ENCODE measurements at regions not wholly inside any gene's neighbourhood (a gene's known extent, or its start where the extent isn't known, plus 50 kb on each side); places are given as distances from the start of the nearest gene placed in this dataset.

DNA sequence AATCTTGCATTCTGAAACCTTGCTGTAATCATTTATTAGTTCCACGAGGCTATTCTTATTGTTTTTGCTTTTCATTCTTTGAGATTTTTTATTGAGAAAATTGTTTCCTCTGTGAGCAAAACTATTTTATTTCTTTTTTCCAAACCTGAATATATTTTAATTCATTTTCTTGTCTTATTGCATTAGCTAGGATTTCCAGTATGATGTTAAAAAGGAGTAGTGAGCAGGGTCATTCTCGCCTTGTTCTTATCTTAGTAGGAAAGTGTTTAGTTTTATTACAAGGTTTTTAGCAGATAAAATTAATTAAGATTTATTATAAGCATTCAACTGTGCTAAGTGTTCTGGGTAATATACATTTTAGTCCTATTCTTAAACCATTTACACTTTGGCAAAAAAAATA is 214.6 kb upstream of the KLF6 start:
- TF ChIP-seq, protein P1, sequence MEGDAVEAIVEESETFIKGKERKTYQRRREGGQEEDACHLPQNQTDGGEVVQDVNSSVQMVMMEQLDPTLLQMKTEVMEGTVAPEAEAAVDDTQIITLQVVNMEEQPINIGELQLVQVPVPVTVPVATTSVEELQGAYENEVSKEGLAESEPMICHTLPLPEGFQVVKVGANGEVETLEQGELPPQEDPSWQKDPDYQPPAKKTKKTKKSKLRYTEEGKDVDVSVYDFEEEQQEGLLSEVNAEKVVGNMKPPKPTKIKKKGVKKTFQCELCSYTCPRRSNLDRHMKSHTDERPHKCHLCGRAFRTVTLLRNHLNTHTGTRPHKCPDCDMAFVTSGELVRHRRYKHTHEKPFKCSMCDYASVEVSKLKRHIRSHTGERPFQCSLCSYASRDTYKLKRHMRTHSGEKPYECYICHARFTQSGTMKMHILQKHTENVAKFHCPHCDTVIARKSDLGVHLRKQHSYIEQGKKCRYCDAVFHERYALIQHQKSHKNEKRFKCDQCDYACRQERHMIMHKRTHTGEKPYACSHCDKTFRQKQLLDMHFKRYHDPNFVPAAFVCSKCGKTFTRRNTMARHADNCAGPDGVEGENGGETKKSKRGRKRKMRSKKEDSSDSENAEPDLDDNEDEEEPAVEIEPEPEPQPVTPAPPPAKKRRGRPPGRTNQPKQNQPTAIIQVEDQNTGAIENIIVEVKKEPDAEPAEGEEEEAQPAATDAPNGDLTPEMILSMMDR (conservative IDR thresholded peaks at IDR 0.05) = no peak
- TF ChIP-seq EZH2 (IDR thresholded peaks at IDR 0.05; ENCODE audit: low read depth) = no peak
